ENCODE measurements at regions not wholly inside any gene's neighbourhood (a gene's known extent, or its start where the extent isn't known, plus 50 kb on each side); places are given as distances from the start of the nearest gene placed in this dataset.

DNA sequence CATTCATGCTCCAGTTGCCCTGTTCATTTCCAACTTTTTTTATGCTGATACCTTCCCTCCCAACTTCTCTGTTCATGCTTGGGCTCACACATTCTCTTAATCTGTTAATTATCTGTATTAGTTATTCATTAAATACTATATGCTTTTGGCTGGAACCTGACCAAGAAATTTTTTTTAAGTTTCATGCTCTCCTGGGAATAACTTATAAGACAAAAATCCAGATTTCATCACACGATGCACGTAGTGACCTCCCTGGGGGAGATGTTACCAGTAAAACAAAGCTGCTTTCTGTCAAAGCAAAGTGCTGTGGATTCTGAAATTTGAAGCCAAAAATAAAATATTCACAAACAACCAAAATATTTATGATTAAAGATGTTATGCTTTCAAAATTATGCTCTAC lies 215.0 kb upstream of the USP15 start (continued):
- no peak for TF ChIP-seq CREB1 (IDR thresholded peaks at IDR 0.05)

DNA sequence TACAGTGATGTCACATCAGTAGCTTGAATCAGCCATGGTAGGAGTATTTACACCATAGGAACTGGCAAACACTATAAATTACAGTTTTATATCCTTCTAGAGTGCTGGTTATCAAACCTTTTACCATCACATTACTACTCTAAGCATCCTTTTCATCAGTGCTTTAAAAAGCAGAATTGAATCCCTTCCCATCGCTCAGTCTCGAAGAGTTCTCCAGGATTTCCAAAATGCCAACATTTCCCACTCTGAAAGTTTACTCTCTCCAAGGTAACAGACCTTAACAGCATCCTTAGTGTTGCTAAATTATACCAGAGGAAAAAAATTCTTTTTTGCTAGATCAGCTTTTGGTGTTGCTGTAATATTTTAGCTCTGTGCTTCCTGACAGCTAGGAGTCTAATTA lies 209.4 kb upstream of the USP15 start:
- Histone ChIP-seq H3K27ac (ENCODE audit: low read depth, low read length) (no peak overlapping the region), H3K56ac (replicated peaks; ENCODE audit: insufficient read length, low read depth, low read length) (no peak overlapping the region), H3K14ac (ENCODE audit: insufficient read length) (no peak overlapping the region), H2AK5ac (ENCODE audit: low read depth, low read length) (no peak overlapping the region), H3K23ac (ENCODE audit: insufficient read length) (no peak overlapping the region), H3K9me3 (ENCODE audit: insufficient read depth in 2 of 2, low read depth in 1 of 2, low read length in 1 of 2) (no peaks in the 10 kb centered on the region), H3K18ac (ENCODE audit: extremely low read depth, low read length) (no peak overlapping the region), H3K79me2 (ENCODE audit: control insufficient read depth in 1 of 2, insufficient read depth in 2 of 2, low read length in 2 of 2) (no peaks in the 10 kb centered on the region), H3K4me2 (ENCODE audit: insufficient read depth in 1 of 2, low read depth in 2 of 2, low read length in 2 of 2) (no peak overlapping the region), H4K8ac (ENCODE audit: extremely low read depth, insufficient read depth, low read length) (no peak overlapping the region), H2BK20ac (ENCODE audit: low read length) (no peak overlapping the region), H3K36me3 (ENCODE audit: control insufficient read depth in 2 of 4, insufficient read depth in 4 of 4, low read length in 3 of 4) (no peaks in the 10 kb centered on the region), H2BK15ac (ENCODE audit: low read length) (no peak overlapping the region), H4K20me1 (replicated peaks in 1 of 2; ENCODE audit: control insufficient read depth in 1 of 2, insufficient read depth in 2 of 2, low read length in 2 of 2) (no peaks in the 10 kb centered on the region), H2AFZ (ENCODE audit: low read length) (no peak overlapping the region), H3K79me1 (ENCODE audit: low read depth, low read length) (no peaks in the 10 kb centered on the region), H2BK12ac (ENCODE audit: low read depth, low read length) (no peak overlapping the region), H3K4me1 (replicated peaks in 1 of 4; ENCODE audit: control insufficient read depth in 3 of 4, insufficient read depth in 4 of 4, low read length in 3 of 4) (no peaks in the 10 kb centered on the region), H2BK5ac (ENCODE audit: low read depth, low read length) (no peak overlapping the region), H2BK120ac (replicated peaks; ENCODE audit: low read depth, low read length) (no peak overlapping the region), H4K5ac (ENCODE audit: insufficient read length, low read depth, low read length) (no peak overlapping the region), H3K27me3 (replicated peaks in 1 of 4; ENCODE audit: control insufficient read depth in 3 of 4, extremely low read depth in 1 of 4, insufficient read depth in 3 of 4, low read length in 3 of 4) (no peaks in the 10 kb centered on the region), H3K4me3 (ENCODE audit: extremely low read depth in 1 of 4, insufficient read depth in 2 of 4, low read depth in 3 of 4, low read length in 4 of 4) (no peak overlapping the region), H3K4ac (replicated peaks; ENCODE audit: insufficient read length, low read depth, low read length) (no peak overlapping the region), H4K91ac (replicated peaks; ENCODE audit: insufficient read length, low read length) (no peak overlapping the region), H3K23me2 (ENCODE audit: low read depth, low read length) (no peaks in the 10 kb centered on the region), H3K9ac (replicated peaks in 1 of 4; ENCODE audit: extremely low read depth in 1 of 4, low read depth in 3 of 4, low read length in 3 of 4) (no peak overlapping the region)
- 0 out of 2 replicates have a peak, but pooled peaks have one; percentile 38 for TF ChIP-seq SP1 (IDR thresholded peaks at IDR 0.05; ENCODE audit: low read depth, low read length)
- no peak for TF ChIP-seq CBX8 (IDR thresholded peaks at IDR 0.05; ENCODE audit: borderline replicate concordance, low read depth, low read length)
- ChIA-PET POLR2A (ENCODE audit: partially characterized antibody) (no interaction called here), CTCF (ENCODE audit: partially characterized antibody) (no interaction called here)
- no peak for FAIRE-seq
- no peak for DNase-seq (ENCODE audit: low read depth in 1 of 2, low spot score in 2 of 2)
- 95% methylated on average over 2 of the region's 2 CpGs; no CpG with 5 or more reads in 1 of the 2 experiments for WGBS, 2 experiments (ENCODE audit: extremely low coverage in 1 of 2, insufficient coverage in 1 of 2, insufficient read length in 1 of 2, insufficient replicate concordance in 2 of 2, low coverage in 1 of 2, low lambda C conversion rate in 2 of 2, missing lambda C conversion rate in 1 of 2)
